ENCODE measurements at regions not wholly inside any gene's neighbourhood (a gene's known extent, or its start where the extent isn't known, plus 50 kb on each side); places are given as distances from the start of the nearest gene placed in this dataset.

DNA sequence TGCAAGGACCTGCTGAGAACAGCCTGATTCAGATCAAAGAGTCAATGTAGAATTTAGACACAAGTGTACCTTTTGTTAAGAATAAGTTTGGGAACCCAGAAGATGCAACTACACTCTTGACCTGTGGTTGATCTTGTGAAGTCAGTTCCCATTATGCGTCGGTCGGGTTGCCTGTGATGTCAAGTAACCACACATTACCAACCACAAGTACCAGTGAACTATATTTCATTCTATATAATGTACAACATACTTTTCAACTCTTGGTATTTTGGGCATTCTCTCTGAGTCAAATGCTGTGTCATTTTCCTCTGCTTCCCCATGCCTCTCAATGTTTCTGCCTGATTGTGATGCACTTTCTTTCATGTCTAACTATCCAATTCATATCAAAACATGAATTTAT lies 426.2 kb downstream of the ETV1 start:
- TF ChIP-seq MYC (IDR thresholded peaks at IDR 0.05; ENCODE audit: low read depth, low read length) (no peak), EZH2 (IDR thresholded peaks at IDR 0.05; ENCODE audit: borderline replicate concordance, low read depth, low read length, severe bottlenecking) (no peak), POLR2A (IDR thresholded peaks at IDR 0.05; ENCODE audit: low read depth, low read length) (no peak), POLR2AphosphoS5 (IDR thresholded peaks at IDR 0.05; ENCODE audit: insufficient read depth, low read depth, low read length) (no peak)
- TF ChIP-seq, protein P1, sequence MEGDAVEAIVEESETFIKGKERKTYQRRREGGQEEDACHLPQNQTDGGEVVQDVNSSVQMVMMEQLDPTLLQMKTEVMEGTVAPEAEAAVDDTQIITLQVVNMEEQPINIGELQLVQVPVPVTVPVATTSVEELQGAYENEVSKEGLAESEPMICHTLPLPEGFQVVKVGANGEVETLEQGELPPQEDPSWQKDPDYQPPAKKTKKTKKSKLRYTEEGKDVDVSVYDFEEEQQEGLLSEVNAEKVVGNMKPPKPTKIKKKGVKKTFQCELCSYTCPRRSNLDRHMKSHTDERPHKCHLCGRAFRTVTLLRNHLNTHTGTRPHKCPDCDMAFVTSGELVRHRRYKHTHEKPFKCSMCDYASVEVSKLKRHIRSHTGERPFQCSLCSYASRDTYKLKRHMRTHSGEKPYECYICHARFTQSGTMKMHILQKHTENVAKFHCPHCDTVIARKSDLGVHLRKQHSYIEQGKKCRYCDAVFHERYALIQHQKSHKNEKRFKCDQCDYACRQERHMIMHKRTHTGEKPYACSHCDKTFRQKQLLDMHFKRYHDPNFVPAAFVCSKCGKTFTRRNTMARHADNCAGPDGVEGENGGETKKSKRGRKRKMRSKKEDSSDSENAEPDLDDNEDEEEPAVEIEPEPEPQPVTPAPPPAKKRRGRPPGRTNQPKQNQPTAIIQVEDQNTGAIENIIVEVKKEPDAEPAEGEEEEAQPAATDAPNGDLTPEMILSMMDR (IDR thresholded peaks at IDR 0.05; ENCODE audit: extremely low read depth in 1 of 2, insufficient read depth in 1 of 2, low read depth in 1 of 2, low read length in 2 of 2), result no peak

Data from endothelial cell of umbilical vein (primary cell).